ENCODE measurements at regions not wholly inside any gene's neighbourhood (a gene's known extent, or its start where the extent isn't known, plus 50 kb on each side); places are given as distances from the start of the nearest gene placed in this dataset.

- intact Hi-C loops (cut with DNase I; ENCODE audit: low total_unique reads) = no loop called here
- DNase-seq = no peak
- WGBS, 5 donors = 59 to 83% (median 78%) methylated on average over 4 of the region's 4 CpGs
Measured at GRCh38 chr11:37946155-37946766, 1348.2 kb upstream of the RAG2 start.

GRCh38 chr11:37942081-37942480 lies 1344.0 kb upstream of the RAG2 start:
- TF ChIP-seq POLR2AphosphoS5 (IDR thresholded peaks at IDR 0.05) = no peak
- no peak for TF ChIP-seq POLR2A (IDR thresholded peaks at IDR 0.05)
- TF ChIP-seq, protein P1, sequence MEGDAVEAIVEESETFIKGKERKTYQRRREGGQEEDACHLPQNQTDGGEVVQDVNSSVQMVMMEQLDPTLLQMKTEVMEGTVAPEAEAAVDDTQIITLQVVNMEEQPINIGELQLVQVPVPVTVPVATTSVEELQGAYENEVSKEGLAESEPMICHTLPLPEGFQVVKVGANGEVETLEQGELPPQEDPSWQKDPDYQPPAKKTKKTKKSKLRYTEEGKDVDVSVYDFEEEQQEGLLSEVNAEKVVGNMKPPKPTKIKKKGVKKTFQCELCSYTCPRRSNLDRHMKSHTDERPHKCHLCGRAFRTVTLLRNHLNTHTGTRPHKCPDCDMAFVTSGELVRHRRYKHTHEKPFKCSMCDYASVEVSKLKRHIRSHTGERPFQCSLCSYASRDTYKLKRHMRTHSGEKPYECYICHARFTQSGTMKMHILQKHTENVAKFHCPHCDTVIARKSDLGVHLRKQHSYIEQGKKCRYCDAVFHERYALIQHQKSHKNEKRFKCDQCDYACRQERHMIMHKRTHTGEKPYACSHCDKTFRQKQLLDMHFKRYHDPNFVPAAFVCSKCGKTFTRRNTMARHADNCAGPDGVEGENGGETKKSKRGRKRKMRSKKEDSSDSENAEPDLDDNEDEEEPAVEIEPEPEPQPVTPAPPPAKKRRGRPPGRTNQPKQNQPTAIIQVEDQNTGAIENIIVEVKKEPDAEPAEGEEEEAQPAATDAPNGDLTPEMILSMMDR (IDR thresholded peaks at IDR 0.05 in 8 of 11, conservative IDR thresholded peaks at IDR 0.05 in 3 of 11) = no peak
- Histone ChIP-seq H3K27me3 (replicated peaks in 1 of 7) (no peaks in the 10 kb centered on the region), H3K36me3 (no peaks in the 10 kb centered on the region), H3K4me1 (no peaks in the 10 kb centered on the region), H3K27ac (no peak overlapping the region), H3K4me3 (no peak overlapping the region), H3K9me3 (peaks cover 0 to 31% (median 19%) of the 10 kb centered on the region in 8 donors)
- intact Hi-C loops (cut with DNase I; ENCODE audit: low total_unique reads) = no loop called here
- WGBS, 5 donors = 67 to 76% (median 73%) methylated on average over 2 of the region's 2 CpGs
- DNase-seq = no peak

More at GRCh38 chr11:37946155-37946766, 1348.2 kb upstream of the RAG2 start:
- no peak overlapping the region for H3K4me3 ChIP-seq
- H3K36me3 ChIP-seq = no peaks in the 10 kb centered on the region
- TF ChIP-seq POLR2AphosphoS5 (IDR thresholded peaks at IDR 0.05) (no peak), POLR2A (IDR thresholded peaks at IDR 0.05) (no peak)
- TF ChIP-seq, protein P1 (IDR thresholded peaks at IDR 0.05 in 8 of 11, conservative IDR thresholded peaks at IDR 0.05 in 3 of 11) = peak in 7 of 11 experiments; percentile 7 to 49 (median 45)
- peaks cover 0 to 31% (median 19%) of the 10 kb centered on the region in 8 donors for H3K9me3 ChIP-seq
- H3K4me1 ChIP-seq = no peaks in the 10 kb centered on the region
- no peaks in the 10 kb centered on the region for H3K27me3 ChIP-seq (replicated peaks in 1 of 7)
- H3K27ac ChIP-seq = no peak overlapping the region

DNA sequence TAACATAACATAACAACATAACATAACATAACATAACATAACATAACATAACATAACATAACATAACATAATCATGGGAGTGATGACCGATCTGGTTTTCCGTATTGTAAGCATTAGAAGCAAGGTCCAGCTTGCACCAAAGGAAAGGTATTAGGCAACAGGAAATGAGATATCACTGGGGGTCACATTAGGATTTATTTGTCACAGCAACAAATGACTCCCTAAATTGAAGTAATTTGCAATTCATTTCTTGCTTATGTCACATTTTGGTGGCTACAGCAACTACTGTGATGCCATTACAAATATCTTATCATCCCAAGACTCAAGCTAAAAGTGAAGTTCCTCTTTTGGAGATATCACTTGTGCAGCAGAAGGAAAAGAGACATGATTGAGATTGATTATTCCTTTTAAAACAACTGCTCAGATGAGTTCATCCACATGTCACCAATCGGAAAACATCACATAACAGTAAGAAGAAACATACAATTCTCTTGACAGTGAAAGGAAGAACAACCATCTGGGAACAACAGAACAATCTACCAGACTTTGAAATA lies 1331.1 kb upstream of the RAG2 start:
- WGBS, 5 donors = 79 to 91% (median 86%) methylated on average over 3 of the region's 3 CpGs
- Histone ChIP-seq H3K4me3 (no peak overlapping the region), H3K36me3 (no peaks in the 10 kb centered on the region), H3K27me3 (replicated peaks in 1 of 7) (no peaks in the 10 kb centered on the region), H3K9me3 (peaks cover 0 to 12% (median 6%) of the 10 kb centered on the region in 8 donors), H3K27ac (no peak overlapping the region), H3K4me1 (no peaks in the 10 kb centered on the region)
- DNase-seq = no peak
- TF ChIP-seq POLR2AphosphoS5 (IDR thresholded peaks at IDR 0.05) (no peak), POLR2A (IDR thresholded peaks at IDR 0.05) (no peak)
- TF ChIP-seq, protein P1 (IDR thresholded peaks at IDR 0.05 in 8 of 11, conservative IDR thresholded peaks at IDR 0.05 in 3 of 11) = no peak
- intact Hi-C loops (cut with DNase I; ENCODE audit: low total_unique reads) = no loop called here

- TF ChIP-seq, protein P1 (IDR thresholded peaks at IDR 0.05 in 8 of 11, conservative IDR thresholded peaks at IDR 0.05 in 3 of 11) = no peak
- TF ChIP-seq POLR2AphosphoS5 (IDR thresholded peaks at IDR 0.05) (no peak), POLR2A (IDR thresholded peaks at IDR 0.05) (no peak)
- DNase-seq = no peak
- Histone ChIP-seq H3K4me3 (no peak overlapping the region), H3K4me1 (no peaks in the 10 kb centered on the region), H3K27ac (no peak overlapping the region), H3K36me3 (no peaks in the 10 kb centered on the region), H3K9me3 (peaks cover 0 to 6% (median 0%) of the 10 kb centered on the region in 8 donors), H3K27me3 (replicated peaks in 1 of 7) (no peaks in the 10 kb centered on the region)
- intact Hi-C loops (cut with DNase I; ENCODE audit: low total_unique reads) = no loop called here
Measured at GRCh38 chr11:37926772-37927171, 1328.7 kb upstream of the RAG2 start.

Data from spleen (tissue), 11 donors.